H1 (cell line): ENCODE measurements at regions not wholly inside any gene's neighbourhood (a gene's known extent, or its start where the extent isn't known, plus 50 kb on each side); places are given as distances from the start of the nearest gene placed in this dataset.

ENCODE experiments used
- CTCF ChIA-PET: fragments of 300-600 bp; sonication (Branson Sonifier 250); formaldehyde crosslinking; loops from one replicate; lab custom pipeline; 2021; ENCODE audit not compliant: partially characterized antibody; lab: Charles Lee
- POLR2A ChIA-PET: fragments of 300-600 bp; sonication (Branson Sonifier 250); formaldehyde crosslinking; loops from one replicate; lab custom pipeline; 2021; ENCODE audit warnings: inconsistent platforms; ENCODE audit not compliant: partially characterized antibody; lab: Charles Lee
- DNase-seq, 2 experiments: peaks; one replicate each; pipeline versions ENCODE4 v3.0.0 to v3.0.0-alpha.2; 2010 to 2022; ENCODE audit warnings: low spot score in 2 of 2, low read depth in 1 of 2, mixed read lengths in 1 of 2
- FAIRE-seq: peaks from 2 replicates; lab custom pipeline; 2011; peaks lifted over from hg19 to GRCh38; lab: Jason Lieb, UNC
- H2AFZ ChIP-seq: 2 replicates; pipeline ENCODE4 v1.8.1; 2012; ENCODE audit warnings: low read length, inconsistent platforms
- H2AK5ac ChIP-seq: 2 replicates; pipeline ENCODE4 v1.6.1; 2013; ENCODE audit warnings: low read depth, low read length
- H2BK120ac ChIP-seq: replicated peaks from 2 replicates; pipeline ENCODE3; 2013; ENCODE audit warnings: low read depth, low read length, inconsistent platforms
- H2BK12ac ChIP-seq: 2 replicates; pipeline ENCODE4 v1.6.1; 2013; ENCODE audit warnings: low read depth, low read length
- H2BK15ac ChIP-seq: 2 replicates; pipeline ENCODE4 v1.6.1; 2013; ENCODE audit warnings: low read length
- H2BK20ac ChIP-seq: 2 replicates; pipeline ENCODE4 v1.6.1; 2013; ENCODE audit warnings: low read length
- H2BK5ac ChIP-seq: 2 replicates; pipeline ENCODE4 v1.6.1; 2013; ENCODE audit warnings: low read depth, low read length
- H3K14ac ChIP-seq: 2 replicates; pipeline ENCODE4 v1.6.1; 2013; ENCODE audit warnings: inconsistent platforms; ENCODE audit not compliant: insufficient read length
- H3K18ac ChIP-seq: 2 replicates; pipeline ENCODE4 v1.6.1; 2013; ENCODE audit warnings: low read length; ENCODE audit errors: extremely low read depth
- H3K23ac ChIP-seq: 2 replicates; pipeline ENCODE4 v1.6.1; 2013; ENCODE audit warnings: inconsistent platforms; ENCODE audit not compliant: insufficient read length
- H3K23me2 ChIP-seq: 2 replicates; pipeline ENCODE4 v1.6.1; 2013; ENCODE audit warnings: low read depth, low read length
- H3K27ac ChIP-seq: 2 replicates; pipeline ENCODE4 v1.6.1; 2011; ENCODE audit warnings: low read depth, low read length, inconsistent platforms
- H3K27me3 ChIP-seq, 4 experiments: replicated peaks in 1 of 4; 1 replicate in 1 of 4; 2 replicates in 3 of 4; pipeline versions ENCODE4 v1.6.1 to v1.8.1; 2011 to 2013; ENCODE audit warnings: low read length in 3 of 4, mild to moderate bottlenecking in 3 of 4, inconsistent platforms in 2 of 4, mixed read lengths in 2 of 4, moderate library complexity in 1 of 4; ENCODE audit not compliant: control insufficient read depth in 3 of 4, insufficient read depth in 3 of 4; ENCODE audit errors: extremely low read depth in 1 of 4
- H3K36me3 ChIP-seq, 4 experiments: 2 replicates each; pipeline versions ENCODE4 v1.6.1 to v1.8.1; 2011 to 2013; ENCODE audit warnings: mild to moderate bottlenecking in 4 of 4, low read length in 3 of 4, moderate library complexity in 2 of 4, control low read depth in 1 of 4, inconsistent platforms in 1 of 4; ENCODE audit not compliant: insufficient read depth in 4 of 4, control insufficient read depth in 2 of 4
- H3K4ac ChIP-seq: replicated peaks from 2 replicates; pipeline ENCODE3; 2013; ENCODE audit warnings: low read length, low read depth, mixed read lengths, inconsistent platforms; ENCODE audit not compliant: insufficient read length
- H3K4me1 ChIP-seq, 4 experiments: replicated peaks in 1 of 4; 1 replicate in 1 of 4; 2 replicates in 3 of 4; pipeline versions ENCODE4 v1.6.1 to v1.8.1; 2011 to 2013; ENCODE audit warnings: low read length in 3 of 4, inconsistent platforms in 2 of 4, mixed read lengths in 1 of 4; ENCODE audit not compliant: insufficient read depth in 4 of 4, control insufficient read depth in 3 of 4
- H3K4me2 ChIP-seq, 2 experiments: 2 replicates each; pipeline versions ENCODE4 v1.6.1 to v1.8.1; 2011 to 2013; ENCODE audit warnings: low read depth in 2 of 2, low read length in 2 of 2, control low read depth in 1 of 2, inconsistent platforms in 1 of 2, mild to moderate bottlenecking in 1 of 2; ENCODE audit not compliant: insufficient read depth in 1 of 2
- H3K4me3 ChIP-seq, 4 experiments: fragments of 200-600, 300-600 bp in 1 of 4; sonication (generic), shearing (Covaris generic), sonication (Bioruptor Twin) in 1 of 4; 2 replicates each; pipeline versions ENCODE4 v1.5.1 to v1.8.1; 2011 to 2016; ENCODE audit warnings: low read length in 4 of 4, low read depth in 3 of 4, control low read depth in 2 of 4, inconsistent platforms in 2 of 4, mild to moderate bottlenecking in 2 of 4, mixed read lengths in 1 of 4, moderate library complexity in 1 of 4; ENCODE audit not compliant: insufficient read depth in 2 of 4; ENCODE audit errors: extremely low read depth in 1 of 4
- H3K56ac ChIP-seq: replicated peaks from 2 replicates; pipeline ENCODE3; 2013; ENCODE audit warnings: low read depth, mild to moderate bottlenecking, mixed read lengths, low read length, inconsistent platforms; ENCODE audit not compliant: insufficient read length
- H3K79me1 ChIP-seq: 2 replicates; pipeline ENCODE4 v1.6.1; 2013; ENCODE audit warnings: low read depth, low read length, control low read depth
- H3K79me2 ChIP-seq, 2 experiments: 2 replicates each; pipeline versions ENCODE4 v1.6.1 to v1.8.1; 2012 to 2013; ENCODE audit warnings: low read length in 2 of 2, mild to moderate bottlenecking in 2 of 2, inconsistent platforms in 1 of 2; ENCODE audit not compliant: insufficient read depth in 2 of 2, control insufficient read depth in 1 of 2
- H3K9ac ChIP-seq, 4 experiments: replicated peaks in 1 of 4; 1 replicate in 1 of 4; 2 replicates in 3 of 4; pipeline versions ENCODE4 v1.6.1 to v1.8.1; 2011 to 2013; ENCODE audit warnings: low read depth in 3 of 4, low read length in 3 of 4, control low read depth in 2 of 4, mild to moderate bottlenecking in 2 of 4, moderate library complexity in 2 of 4, inconsistent platforms in 1 of 4; ENCODE audit errors: extremely low read depth in 1 of 4
- H3K9me3 ChIP-seq, 2 experiments: 2 replicates each; pipeline versions ENCODE4 v1.6.1 to v1.8.1; 2012 to 2013; ENCODE audit warnings: mild to moderate bottlenecking in 2 of 2, moderate library complexity in 2 of 2, control low read depth in 1 of 2, inconsistent platforms in 1 of 2, low read depth in 1 of 2, low read length in 1 of 2, mixed read lengths in 1 of 2; ENCODE audit not compliant: insufficient read depth in 2 of 2
- H4K20me1 ChIP-seq, 2 experiments: replicated peaks in 1 of 2; 2 replicates each; pipeline versions ENCODE3 to v1.8.1; 2011 to 2013; ENCODE audit warnings: inconsistent platforms in 2 of 2, low read length in 2 of 2, mild to moderate bottlenecking in 1 of 2; ENCODE audit not compliant: insufficient read depth in 2 of 2, control insufficient read depth in 1 of 2
- H4K5ac ChIP-seq: 2 replicates; pipeline ENCODE4 v1.6.1; 2013; ENCODE audit warnings: low read length, low read depth, mixed read lengths, inconsistent platforms; ENCODE audit not compliant: insufficient read length
- H4K8ac ChIP-seq: 2 replicates; pipeline ENCODE4 v1.8.0; 2013; ENCODE audit warnings: mild to moderate bottlenecking, moderate library complexity, low read length, inconsistent platforms; ENCODE audit not compliant: insufficient read depth; ENCODE audit errors: extremely low read depth
- H4K91ac ChIP-seq: replicated peaks from 2 replicates; pipeline ENCODE3; 2013; ENCODE audit warnings: low read length, mixed read lengths, inconsistent platforms; ENCODE audit not compliant: insufficient read length
- BCL11A ChIP-seq, 2 experiments: IDR thresholded peaks; one replicate each; pipeline ENCODE4 v1.6.1; 2011; ENCODE audit warnings: low read depth in 2 of 2, low read length in 2 of 2, mild to moderate bottlenecking in 2 of 2
- BRCA1 ChIP-seq: IDR thresholded peaks from 2 replicates; pipeline ENCODE4 v1.6.1; 2012; ENCODE audit warnings: low read depth, low read length, improper control_type of control experiment
- CEBPB ChIP-seq: IDR thresholded peaks from 2 replicates; pipeline ENCODE4 v1.6.1; 2012; ENCODE audit warnings: low read depth, low read length
- CREB1 ChIP-seq: IDR thresholded peaks from 2 replicates; pipeline ENCODE4 v1.6.1; 2012; ENCODE audit warnings: inconsistent platforms
- EGR1 ChIP-seq: IDR thresholded peaks from 2 replicates; pipeline ENCODE4 v1.6.1; 2011; ENCODE audit warnings: low read depth, low read length, borderline replicate concordance
- FOSL1 ChIP-seq: IDR thresholded peaks from 2 replicates; pipeline ENCODE4 v1.6.1; 2011; ENCODE audit warnings: mild to moderate bottlenecking, low read depth, low read length, moderate library complexity; ENCODE audit not compliant: insufficient read depth
- GABPA ChIP-seq: IDR thresholded peaks from 2 replicates; pipeline ENCODE4 v1.6.1; 2011; ENCODE audit warnings: mild to moderate bottlenecking, low read length, moderate library complexity, borderline replicate concordance; ENCODE audit not compliant: insufficient read depth
- HDAC6 ChIP-seq: IDR thresholded peaks from one replicate; pipeline ENCODE4 v1.7.1; 2012; ENCODE audit warnings: low read depth, mild to moderate bottlenecking, inconsistent platforms, low read length, moderate library complexity
- JUN ChIP-seq: IDR thresholded peaks from 2 replicates; pipeline ENCODE4 v1.6.1; 2011; ENCODE audit warnings: low read depth, mild to moderate bottlenecking, improper control_type of control experiment, low read length
- KDM5A ChIP-seq: fragments of 200-600 bp; IDR thresholded peaks from 2 replicates; pipeline ENCODE4 v1.7.1; 2012; ENCODE audit warnings: mild to moderate bottlenecking, low read length, inconsistent platforms, mixed read lengths
- NANOG ChIP-seq: IDR thresholded peaks from 2 replicates; pipeline ENCODE4 v1.6.1; 2011; ENCODE audit warnings: low read length, low read depth, mild to moderate bottlenecking, inconsistent platforms; ENCODE audit not compliant: insufficient read depth, poor library complexity, severe bottlenecking
- POU5F1 ChIP-seq: IDR thresholded peaks from 2 replicates; pipeline ENCODE4 v1.6.1; 2011; ENCODE audit warnings: low read depth, mild to moderate bottlenecking, low read length, moderate library complexity
- RBBP5 ChIP-seq: IDR thresholded peaks from 2 replicates; pipeline ENCODE4 v1.7.1; 2012; ENCODE audit warnings: low read depth, mild to moderate bottlenecking, inconsistent platforms, low read length, moderate library complexity, borderline replicate concordance
- SAP30 ChIP-seq: fragments of 300-600 bp; sonication (generic); IDR thresholded peaks from 2 replicates; pipeline ENCODE4 v1.7.1; 2012; ENCODE audit warnings: low read length, moderate library complexity, mild to moderate bottlenecking, inconsistent platforms; ENCODE audit not compliant: insufficient read depth, insufficient replicate concordance
- SIRT6 ChIP-seq: IDR thresholded peaks from one replicate; pipeline ENCODE4 v1.7.1; 2012; ENCODE audit warnings: low read length, inconsistent platforms
- SP1 ChIP-seq: IDR thresholded peaks from 2 replicates; pipeline ENCODE4 v1.6.1; 2011; ENCODE audit warnings: low read depth, low read length
- SP2 ChIP-seq: IDR thresholded peaks from 2 replicates; pipeline ENCODE4 v1.6.1; 2012; ENCODE audit warnings: mild to moderate bottlenecking, low read length, inconsistent platforms
- SP4 ChIP-seq: IDR thresholded peaks from 2 replicates; pipeline ENCODE4 v1.6.1; 2012; ENCODE audit warnings: low read length, inconsistent platforms

DNA sequence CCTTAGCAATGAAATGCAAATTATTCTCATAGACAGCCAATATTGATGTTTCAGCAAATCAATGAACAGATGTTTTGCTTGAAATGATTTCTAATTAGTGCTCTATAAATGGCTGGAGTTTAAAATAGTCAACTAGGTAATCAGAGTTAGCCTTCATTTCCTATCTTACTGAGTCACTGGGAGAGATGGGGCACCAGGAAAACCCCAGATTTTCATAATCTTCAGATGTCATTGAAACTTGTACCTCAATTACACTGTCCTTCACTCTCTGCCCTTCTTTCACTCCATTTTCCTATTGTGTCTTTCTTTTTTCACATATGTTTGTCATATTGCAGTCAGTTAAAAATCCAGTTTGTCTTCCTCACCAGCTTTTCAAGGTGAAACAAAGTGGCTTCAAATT, 92.7 kb downstream of the C12orf75 start:
- no peak overlapping the region for H2BK20ac ChIP-seq
- POLR2A ChIA-PET: no interaction called here

More for the DNA sequence above, 92.7 kb downstream of the C12orf75 start:
- H3K18ac ChIP-seq: no peak overlapping the region
- H2BK12ac ChIP-seq: no peak overlapping the region
- H3K4me3 ChIP-seq: no peak overlapping the region
- DNase-seq (no peak), FAIRE-seq (no peak)
- CTCF ChIA-PET: interaction anchor here (0.7 kb wide), 1 partner anchor 163 kb away, joined by 3 read pairs; no protein-coding TSS in a partner anchor
- TF ChIP-seq CREB1: no peak
- no peak for TF ChIP-seq EGR1
- no peak for TF ChIP-seq HDAC6
- TF ChIP-seq SP4: no peak
- no peak for TF ChIP-seq SP1
- TF ChIP-seq POU5F1: no peak
- no peak for TF ChIP-seq BCL11A (IDR thresholded peaks at IDR 0.05; ENCODE audit: low read depth in 2 of 2, low read length in 2 of 2)
- TF ChIP-seq SP2: no peak
- TF ChIP-seq JUN: no peak
- no peak for TF ChIP-seq NANOG
- TF ChIP-seq SIRT6: no peak
- no peak for TF ChIP-seq BRCA1
- no peak for TF ChIP-seq FOSL1
- no peak for TF ChIP-seq RBBP5
- TF ChIP-seq CEBPB: no peak
- TF ChIP-seq SAP30: no peak
- TF ChIP-seq GABPA: no peak
- TF ChIP-seq KDM5A: no peak
- no peak overlapping the region for H2BK120ac ChIP-seq
- H3K36me3 ChIP-seq: no peaks in the 10 kb centered on the region
- no peak overlapping the region for H3K23ac ChIP-seq
- no peak overlapping the region for H3K14ac ChIP-seq
- no peak overlapping the region for H3K27ac ChIP-seq
- no peak overlapping the region for H4K91ac ChIP-seq
- no peak overlapping the region for H2AK5ac ChIP-seq
- H3K9me3 ChIP-seq: no peaks in the 10 kb centered on the region; a peak in 1 of 4 replicates
- H3K9ac ChIP-seq: no peak overlapping the region
- H4K20me1 ChIP-seq: no peaks in the 10 kb centered on the region
- H3K27me3 ChIP-seq: no peaks in the 10 kb centered on the region
- no peak overlapping the region for H3K4ac ChIP-seq
- H3K4me1 ChIP-seq: no peaks in the 10 kb centered on the region
- no peak overlapping the region for H2AFZ ChIP-seq
- H4K8ac ChIP-seq: no peak overlapping the region
- no peaks in the 10 kb centered on the region for H3K79me1 ChIP-seq
- H2BK15ac ChIP-seq: no peak overlapping the region
- H3K4me2 ChIP-seq: no peak overlapping the region
- H4K5ac ChIP-seq: no peak overlapping the region
- no peak overlapping the region for H3K56ac ChIP-seq
- no peak overlapping the region for H2BK5ac ChIP-seq
- H3K79me2 ChIP-seq: no peaks in the 10 kb centered on the region
- no peaks in the 10 kb centered on the region for H3K23me2 ChIP-seq
